HCT116 (cell line): ENCODE measurements at regions not wholly inside any gene's neighbourhood (a gene's known extent, or its start where the extent isn't known, plus 50 kb on each side); places are given as distances from the start of the nearest gene placed in this dataset.
"Not testable (repeated sequence)": the region's sequence is repeated elsewhere in the genome, so short reads cannot be mapped to it uniquely, and the experiment has no call there.

Experiments
- ATAC-seq: fragments of 200-7000 bp; cut with Tn5 transposase; 2 replicates; pipeline ENCODE4 v1.9.1; 2020; ENCODE audit warnings: mild to moderate bottlenecking, moderate library complexity
- BruUV-seq: library from RNA; stranded (reverse); fragments of 400-500 nt; replicated peaks from 2 replicates; lab custom pipeline; 2021; lab: Mats Ljungman, UMichigan
- CTCF ChIA-PET: fragments of 300-600 bp; sonication (Branson Sonifier 250); formaldehyde crosslinking; loops from one replicate; lab custom pipeline; 2021; ENCODE audit warnings: antibody characterized with exemption; lab: Charles Lee
- POLR2A ChIA-PET: fragments of 300-600, 350-600 bp; sonication (Branson Sonifier 250); formaldehyde crosslinking; loops from one replicate; lab custom pipeline; 2021; ENCODE audit warnings: antibody characterized with exemption; lab: Charles Lee
- RAD21 ChIA-PET, 2 experiments: fragments of 300-600 bp; sonication (Branson Sonifier 250); formaldehyde crosslinking; loops; one replicate each; lab custom pipeline; 2023; ENCODE audit warnings: low total read pairs in 2 of 2; ENCODE audit not compliant: uncharacterized antibody in 2 of 2, unreplicated experiment in 2 of 2, low non-redundant PET in 1 of 2; lab: Charles Lee
- DNase-seq: peaks from one replicate; pipeline ENCODE4 v3.0.0-alpha.2; 2010; ENCODE audit warnings: low read depth, low spot score
- H2AFZ ChIP-seq: fragments of 200-600 bp; shearing (Covaris generic), sonication (generic); 2 replicates; pipeline ENCODE4 v1.6.1; 2017; ENCODE audit warnings: low read depth, mixed run types, mixed read lengths, antibody characterized with exemption, low read length; ENCODE audit not compliant: poor library complexity, severe bottlenecking
- H3K27ac ChIP-seq: 2 replicates; pipeline ENCODE4 v1.5.1; 2012; ENCODE audit warnings: low read depth, low read length
- H3K27me3 ChIP-seq: fragments of 200-600 bp; sonication (generic); 2 replicates; pipeline ENCODE4 v1.6.1; 2016; ENCODE audit warnings: mixed run types, low read length, mixed read lengths; ENCODE audit not compliant: insufficient read depth
- H3K36me3 ChIP-seq, 2 experiments: fragments of 200-500 bp in 1 of 2; fragments of 200-600 bp in 1 of 2; sonication (Bioruptor generic) in 1 of 2; sonication (generic) in 1 of 2; 2 replicates each; pipeline versions ENCODE4 v1.5.1 to v1.6.1; 2014 to 2016; ENCODE audit warnings: low read length in 2 of 2, inconsistent platforms in 1 of 2, mixed read lengths in 1 of 2, mixed run types in 1 of 2; ENCODE audit not compliant: insufficient read depth in 2 of 2, control insufficient read depth in 1 of 2
- H3K4me1 ChIP-seq, 2 experiments: fragments of 200-600 bp in 1 of 2; sonication (generic) in 1 of 2; 2 replicates each; pipeline versions ENCODE4 v1.5.1 to v1.6.1; 2012 to 2017; ENCODE audit warnings: low read length in 2 of 2, inconsistent platforms in 1 of 2, mild to moderate bottlenecking in 1 of 2, mixed read lengths in 1 of 2, mixed run types in 1 of 2, moderate library complexity in 1 of 2; ENCODE audit not compliant: insufficient read depth in 2 of 2, control insufficient read depth in 1 of 2
- H3K4me2 ChIP-seq: fragments of 200-600 bp; sonication (generic); 2 replicates; pipeline ENCODE4 v1.6.1; 2017; ENCODE audit warnings: mixed run types, low read length, mixed read lengths
- H3K4me3 ChIP-seq, 2 experiments: fragments of 200-600 bp in 1 of 2; sonication (generic) in 1 of 2; replicated peaks in 1 of 2; 2 replicates each; pipeline ENCODE4 v1.5.1; 2011 to 2016; ENCODE audit warnings: low read length in 2 of 2, control low read depth in 1 of 2, low read depth in 1 of 2, mild to moderate bottlenecking in 1 of 2, mixed read lengths in 1 of 2, mixed run types in 1 of 2
- H3K79me2 ChIP-seq: fragments of 200-600 bp; sonication (generic); 2 replicates; pipeline ENCODE4 v1.6.1; 2017; ENCODE audit warnings: mild to moderate bottlenecking, mixed run types, low read length, moderate library complexity, mixed read lengths; ENCODE audit not compliant: insufficient read depth
- H3K9ac ChIP-seq: fragments of 200-600 bp; sonication (generic); 2 replicates; pipeline ENCODE4 v1.6.1; 2016; ENCODE audit warnings: low read length, mixed read lengths
- H3K9me2 ChIP-seq: fragments of 200-600 bp; sonication (generic), shearing (Covaris generic); 2 replicates; pipeline ENCODE4 v1.6.1; 2017; ENCODE audit warnings: mixed run types, mild to moderate bottlenecking, moderate library complexity; ENCODE audit not compliant: insufficient read depth
- H3K9me3 ChIP-seq, 2 experiments: fragments of 200-500 bp in 1 of 2; fragments of 200-600 bp in 1 of 2; sonication (Bioruptor generic) in 1 of 2; sonication (generic) in 1 of 2; 2 replicates each; pipeline ENCODE4 v1.6.1; 2014 to 2017; ENCODE audit warnings: low read length in 2 of 2, mixed read lengths in 2 of 2, inconsistent platforms in 1 of 2, low read depth in 1 of 2, mild to moderate bottlenecking in 1 of 2, mixed run types in 1 of 2, moderate library complexity in 1 of 2; ENCODE audit not compliant: control insufficient read depth in 1 of 2, insufficient read depth in 1 of 2
- H4K20me1 ChIP-seq: fragments of 200-600 bp; sonication (generic), shearing (Covaris generic); 2 replicates; pipeline ENCODE4 v1.6.1; 2017; ENCODE audit warnings: mixed run types, mild to moderate bottlenecking, moderate library complexity; ENCODE audit not compliant: insufficient read depth
- ATF3 ChIP-seq: IDR thresholded peaks from 2 replicates; pipeline ENCODE4 v1.6.1; 2012
- CBX3 ChIP-seq: IDR thresholded peaks from 2 replicates; pipeline ENCODE4 v1.6.1; 2012; ENCODE audit warnings: low read depth
- CTCF ChIP-seq, 3 experiments: fragments of 200-600 bp in 1 of 3; sonication (generic) in 1 of 3; IDR thresholded peaks in 2 of 3; conservative IDR thresholded peaks in 1 of 3; 2 replicates each; pipeline ENCODE4 v1.5.1; 2012 to 2017; ENCODE audit warnings: low read depth in 2 of 3, low read length in 2 of 3, antibody characterized with exemption in 1 of 3, borderline replicate concordance in 1 of 3, control low read depth in 1 of 3, mild to moderate bottlenecking in 1 of 3, mixed read lengths in 1 of 3, mixed run types in 1 of 3, moderate library complexity in 1 of 3; ENCODE audit not compliant: insufficient read depth in 1 of 3
- ELF1 ChIP-seq: IDR thresholded peaks from 2 replicates; pipeline ENCODE4 v1.6.1; 2012; ENCODE audit warnings: low read depth, borderline replicate concordance
- EZH2 ChIP-seq: fragments of 200-600 bp; sonication (generic); IDR thresholded peaks from 2 replicates; pipeline ENCODE4 v1.6.1; 2017; ENCODE audit warnings: antibody characterized with exemption, mixed run types
- MAX ChIP-seq: IDR thresholded peaks from 2 replicates; pipeline ENCODE4 v1.6.1; 2012
- POLR2A ChIP-seq: IDR thresholded peaks from 2 replicates; pipeline ENCODE4 v1.7.0; 2011; ENCODE audit warnings: borderline replicate concordance; ENCODE audit not compliant: insufficient read depth, insufficient read length; ENCODE audit errors: extremely low read depth
- POLR2AphosphoS5 ChIP-seq: IDR thresholded peaks from 2 replicates; pipeline ENCODE4 v1.6.1; 2011; ENCODE audit warnings: mild to moderate bottlenecking, low read depth, low read length, moderate library complexity
- RAD21 ChIP-seq: IDR thresholded peaks from 2 replicates; pipeline ENCODE4 v1.6.1; 2012; ENCODE audit warnings: low read depth, mild to moderate bottlenecking
- REST ChIP-seq: IDR thresholded peaks from 2 replicates; pipeline ENCODE4 v1.6.1; 2012; ENCODE audit warnings: low read depth
- SIN3A ChIP-seq: IDR thresholded peaks from 2 replicates; pipeline ENCODE4 v1.6.1; 2012; ENCODE audit warnings: low read depth
- YY1 ChIP-seq: IDR thresholded peaks from 2 replicates; pipeline ENCODE4 v1.6.1; 2011; ENCODE audit warnings: low read length, low read depth, moderate library complexity, mild to moderate bottlenecking; ENCODE audit not compliant: insufficient replicate concordance; ENCODE audit errors: extremely low read depth
- ZBTB33 ChIP-seq: IDR thresholded peaks from 2 replicates; pipeline ENCODE4 v1.6.1; 2011; ENCODE audit warnings: mild to moderate bottlenecking, low read length, moderate library complexity; ENCODE audit not compliant: insufficient replicate concordance; ENCODE audit errors: extremely low read depth
- ZNF274 ChIP-seq: fragments of 200-500 bp; sonication (Bioruptor generic); IDR thresholded peaks from 2 replicates; pipeline ENCODE4 v1.6.1; 2014; ENCODE audit warnings: mild to moderate bottlenecking, low read depth, low read length, inconsistent platforms
- intact Hi-C: fragments of 100-400 bp; cut with micrococcal nuclease; formaldehyde crosslinking; loops from 2 replicates; pipeline ENCODE4 v1.10.0; 2022

- TF ChIP-seq RAD21 (no peak), CBX3 (no peak), ATF3 (no peak), POLR2AphosphoS5 (no peak), EZH2 (no peak), ELF1 (no peak), ZNF274 (no peak), ZBTB33 (no peak), SIN3A (no peak), YY1 (no peak), MAX (no peak), POLR2A (no peak), CTCF (IDR thresholded peaks at IDR 0.05 in 2 of 3, conservative IDR thresholded peaks at IDR 0.05 in 1 of 3; ENCODE audit: borderline replicate concordance in 1 of 3, insufficient read depth in 1 of 3, low read depth in 2 of 3, low read length in 2 of 3) (no peak), REST (no peak)
- Histone ChIP-seq H4K20me1 (no peaks in the 10 kb centered on the region), H3K4me1 (no peaks in the 10 kb centered on the region), H3K27me3 (no peaks in the 10 kb centered on the region), H3K9ac (no peak overlapping the region), H3K27ac (no peak overlapping the region), H3K9me2 (no peaks in the 10 kb centered on the region), H3K9me3 (no peaks in the 10 kb centered on the region), H2AFZ (no peak overlapping the region), H3K79me2 (no peaks in the 10 kb centered on the region), H3K4me2 (no peak overlapping the region), H3K4me3 (no peak overlapping the region), H3K36me3 (no peaks in the 10 kb centered on the region)
- ATAC-seq (no peak), DNase-seq (no peak)
- ChIA-PET RAD21 (no interaction called here), CTCF (no interaction called here), POLR2A (no interaction called here)
- intact Hi-C loops: no loop called here
- BruUV-seq: no TSS peak
Measured at GRCh38 chr12:102305486-102305885, 107.9 kb upstream of the PMCH start.

GRCh38 chr12:102304667-102305066 is 107.0 kb upstream of the PMCH start:
- H3K36me3 ChIP-seq, H3K9me3 ChIP-seq, CTCF ChIA-PET, ATAC-seq, BruUV-seq, H3K9ac ChIP-seq, H3K4me3 ChIP-seq, H3K27me3 ChIP-seq, H4K20me1 ChIP-seq, H3K79me2 ChIP-seq, H3K9me2 ChIP-seq, POLR2A ChIA-PET, H2AFZ ChIP-seq, RAD21 ChIA-PET, H3K27ac ChIP-seq, H3K4me1 ChIP-seq, H3K4me2 ChIP-seq, DNase-seq: not testable (repeated sequence)
- intact Hi-C loops: loop anchor here (5.0 kb wide), 1 partner anchor 178 kb away; the partner anchor contains the start of gene IGF1
